ENCODE measurements at regions not wholly inside any gene's neighbourhood (a gene's known extent, or its start where the extent isn't known, plus 50 kb on each side); places are given as distances from the start of the nearest gene placed in this dataset.
A peak's percentile ranks its signal among the peaks of the same experiment; 100 is the strongest.

DNA sequence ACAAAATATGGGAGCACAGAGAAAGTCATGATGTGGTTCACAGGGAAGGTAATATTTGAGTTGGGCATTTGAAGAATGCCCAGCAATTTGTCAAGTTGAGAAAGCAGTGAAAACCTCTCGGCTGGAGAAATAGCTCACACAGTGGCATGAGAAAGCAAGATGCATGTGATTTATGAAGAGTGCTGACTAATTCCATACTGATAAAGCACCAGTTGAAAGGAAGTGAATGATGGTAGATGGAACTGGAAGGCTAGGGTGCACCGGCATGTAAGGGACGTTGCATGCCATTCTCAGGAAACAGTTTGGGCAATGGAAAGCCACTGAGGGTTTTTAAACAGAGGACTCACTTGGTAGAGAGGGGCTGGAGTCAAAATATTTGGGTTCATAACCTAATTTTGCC is 53.5 kb upstream of the MTF2 start:
- CTCF ChIA-PET (ENCODE audit: partially characterized antibody) = interaction anchor here (1.1 to 13.1 kb wide), 4 partner anchors 8 to 38 kb away, joined by 3 to 274 read pairs (median 3); no protein-coding TSS in a partner anchor
- Histone ChIP-seq H3K4me1 (ENCODE audit: insufficient read depth, low read length) (peaks cover 24% of the 10 kb centered on the region), H3K27ac (ENCODE audit: low read depth, low read length) (no peak overlapping the region), H3K9me3 (ENCODE audit: control insufficient read depth in 1 of 2, low read length in 2 of 2) (no peaks in the 10 kb centered on the region), H3K4me3 (ENCODE audit: low read length in 2 of 2) (no peak overlapping the region), H3K27me3 (ENCODE audit: insufficient read depth, low read length) (no peaks in the 10 kb centered on the region), H3K36me3 (ENCODE audit: insufficient read depth, low read length) (no peaks in the 10 kb centered on the region)
- Mint-ChIP-seq H3K4me1 (peaks cover 14 to 19% (median 15%) of the 10 kb centered on the region in 4 donors), H3K9me3 (no peaks in the 10 kb centered on the region), H3K4me3 (no peak overlapping the region), H3K36me3 (no peaks in the 10 kb centered on the region), H3K27ac (peak overlapping the region in 1 of 7 donors; percentile 16), H3K27me3 (peaks cover 1 to 6% of the 10 kb centered on the region in 2 donors)
- intact Hi-C loops (cut with micrococcal nuclease) = no loop called here
- POLR2A ChIA-PET (ENCODE audit: partially characterized antibody) = interaction anchor here (1.1 kb wide), 1 partner anchor 53 kb away, joined by 3 read pairs; the partner anchor contains the start of gene MTF2
- DNase-seq = no peak

- Mint-ChIP-seq H3K4me1 (peaks cover 10 to 19% (median 14%) of the 10 kb centered on the region in 4 donors), H3K27me3 (peaks cover 1 to 6% of the 10 kb centered on the region in 2 donors), H3K4me3 (no peak overlapping the region), H3K9me3 (no peaks in the 10 kb centered on the region), H3K27ac (peak overlapping the region in 2 of 7 donors; percentile 35 to 55), H3K36me3 (no peaks in the 10 kb centered on the region)
- CTCF ChIA-PET (ENCODE audit: partially characterized antibody) = interaction anchor here (6.9 kb wide), 1 partner anchor 34 kb away, joined by 32 read pairs; no protein-coding TSS in a partner anchor
- intact Hi-C loops (cut with micrococcal nuclease) = no loop called here
- POLR2A ChIA-PET (ENCODE audit: partially characterized antibody) = interaction anchor here (1.6 kb wide), 1 partner anchor 51 kb away, joined by 6 read pairs; the partner anchor contains the start of gene MTF2
- Histone ChIP-seq H3K27me3 (ENCODE audit: insufficient read depth, low read length) (no peaks in the 10 kb centered on the region), H3K9me3 (ENCODE audit: control insufficient read depth in 1 of 2, low read length in 2 of 2) (no peaks in the 10 kb centered on the region), H3K4me3 (ENCODE audit: low read length in 2 of 2) (no peak overlapping the region), H3K27ac (ENCODE audit: low read depth, low read length) (no peak overlapping the region), H3K36me3 (ENCODE audit: insufficient read depth, low read length) (no peaks in the 10 kb centered on the region), H3K4me1 (ENCODE audit: insufficient read depth, low read length) (peaks cover 24% of the 10 kb centered on the region)
- DNase-seq = no peak
Measured at GRCh38 chr1:93028542-93028941, 50.5 kb upstream of the MTF2 start.

All from CD4-positive, alpha-beta memory T cell (primary cell).